ENCODE measurements at regions not wholly inside any gene's neighbourhood (a gene's known extent, or its start where the extent isn't known, plus 50 kb on each side); places are given as distances from the start of the nearest gene placed in this dataset.
A peak's percentile ranks its signal among the peaks of the same experiment; 100 is the strongest.

- H3K4ac ChIP-seq (ENCODE audit: low read length): no peak overlapping the region
- H3K27ac ChIP-seq (replicated peaks; ENCODE audit: low read length): no peak overlapping the region
- no peak overlapping the region for H2AFZ ChIP-seq (ENCODE audit: low read length)
- no peak overlapping the region for H2BK120ac ChIP-seq (ENCODE audit: low read depth, low read length)
- H3K4me2 ChIP-seq (ENCODE audit: insufficient read depth, low read length, poor library complexity, severe bottlenecking): no peak overlapping the region
- H3K23ac ChIP-seq (ENCODE audit: low read depth, low read length, poor library complexity): no peak overlapping the region
- H2BK12ac ChIP-seq (ENCODE audit: low read length): no peak overlapping the region
- no peak overlapping the region for H3K4me3 ChIP-seq (ENCODE audit: low read length in 2 of 2)
- H3K14ac ChIP-seq (ENCODE audit: low read length): no peak overlapping the region
- no peaks in the 10 kb centered on the region for H3K36me3 ChIP-seq (replicated peaks in 1 of 2; ENCODE audit: control insufficient read depth in 2 of 2, insufficient read depth in 2 of 2, low read length in 2 of 2)
- no peak overlapping the region for H3K18ac ChIP-seq (ENCODE audit: low read length)
- no peak for DNase-seq (ENCODE audit: low spot score)
- no peak overlapping the region for H4K91ac ChIP-seq (ENCODE audit: low read depth, low read length, poor library complexity)
- no peaks in the 10 kb centered on the region for H3K27me3 ChIP-seq (ENCODE audit: control insufficient read depth in 3 of 3, insufficient read depth in 3 of 3, low read depth in 1 of 3, low read length in 3 of 3)
- no peak overlapping the region for H3K9ac ChIP-seq (ENCODE audit: low read depth, low read length, poor library complexity)
- no peak overlapping the region for H4K8ac ChIP-seq (ENCODE audit: low read depth, low read length)
- H2AK5ac ChIP-seq (ENCODE audit: low read depth, low read length): no peak overlapping the region
- H2BK5ac ChIP-seq (ENCODE audit: low read length): no peak overlapping the region
- H2BK15ac ChIP-seq (ENCODE audit: low read length): no peak overlapping the region
- peaks cover 0 to 2% of the 10 kb centered on the region in 2 donors for H3K9me3 ChIP-seq (replicated peaks in 1 of 2; ENCODE audit: control insufficient read depth in 2 of 2, insufficient read depth in 1 of 2, low read depth in 1 of 2, low read length in 2 of 2)
- H3K4me1 ChIP-seq (ENCODE audit: control insufficient read depth in 2 of 2, insufficient read depth in 1 of 2, low read depth in 1 of 2, low read length in 2 of 2): no peaks in the 10 kb centered on the region
- peaks cover 1% of the 10 kb centered on the region for H3K79me1 ChIP-seq (ENCODE audit: low read depth, low read length)
These were observed 1218.4 kb upstream of the PRMT6 start for GRCh38 chr1:105838071-105838470.

- Histone ChIP-seq H3K4me1 (ENCODE audit: control insufficient read depth in 2 of 2, insufficient read depth in 1 of 2, low read depth in 1 of 2, low read length in 2 of 2) (peaks cover 0 to 2% of the 10 kb centered on the region in 2 donors), H2BK12ac (ENCODE audit: low read length) (no peak overlapping the region), H2AFZ (ENCODE audit: low read length) (no peak overlapping the region), H2BK120ac (ENCODE audit: low read depth, low read length) (no peak overlapping the region), H4K91ac (ENCODE audit: low read depth, low read length, poor library complexity) (no peak overlapping the region), H4K8ac (ENCODE audit: low read depth, low read length) (no peak overlapping the region), H3K23ac (ENCODE audit: low read depth, low read length, poor library complexity) (no peak overlapping the region), H3K27me3 (ENCODE audit: control insufficient read depth in 3 of 3, insufficient read depth in 3 of 3, low read depth in 1 of 3, low read length in 3 of 3) (no peaks in the 10 kb centered on the region), H2AK5ac (ENCODE audit: low read depth, low read length) (no peak overlapping the region), H2BK5ac (ENCODE audit: low read length) (no peak overlapping the region), H3K18ac (ENCODE audit: low read length) (no peak overlapping the region), H3K4me3 (ENCODE audit: low read length in 2 of 2) (no peak overlapping the region), H3K36me3 (replicated peaks in 1 of 2; ENCODE audit: control insufficient read depth in 2 of 2, insufficient read depth in 2 of 2, low read length in 2 of 2) (no peaks in the 10 kb centered on the region), H3K4me2 (ENCODE audit: insufficient read depth, low read length, poor library complexity, severe bottlenecking) (no peak overlapping the region), H3K9me3 (replicated peaks in 1 of 2; ENCODE audit: control insufficient read depth in 2 of 2, insufficient read depth in 1 of 2, low read depth in 1 of 2, low read length in 2 of 2) (no peaks in the 10 kb centered on the region), H3K27ac (replicated peaks; ENCODE audit: low read length) (no peak overlapping the region), H3K9ac (ENCODE audit: low read depth, low read length, poor library complexity) (no peak overlapping the region), H2BK15ac (ENCODE audit: low read length) (no peak overlapping the region), H3K4ac (ENCODE audit: low read length) (no peak overlapping the region), H3K79me1 (ENCODE audit: low read depth, low read length) (no peaks in the 10 kb centered on the region), H3K14ac (ENCODE audit: low read length) (no peak overlapping the region)
- no peak for DNase-seq (ENCODE audit: low spot score)
- WGBS, 2 donors (ENCODE audit: extremely low coverage in 2 of 2, insufficient read length in 2 of 2, insufficient replicate concordance in 1 of 2): no CpG with 5 or more reads among the region's 2 CpGs
These were observed 1190.9 kb upstream of the PRMT6 start for GRCh38 chr1:105865546-105865945.

GRCh38 chr1:105872817-105873216, 1183.7 kb upstream of the PRMT6 start:
- Histone ChIP-seq H3K79me1 (ENCODE audit: low read depth, low read length) (no peaks in the 10 kb centered on the region), H3K9ac (ENCODE audit: low read depth, low read length, poor library complexity) (peak overlapping the region; percentile 21), H3K36me3 (replicated peaks in 1 of 2; ENCODE audit: control insufficient read depth in 2 of 2, insufficient read depth in 2 of 2, low read length in 2 of 2) (no peaks in the 10 kb centered on the region), H2BK15ac (ENCODE audit: low read length) (no peak overlapping the region), H3K27ac (replicated peaks; ENCODE audit: low read length) (no peak overlapping the region), H3K4me2 (ENCODE audit: insufficient read depth, low read length, poor library complexity, severe bottlenecking) (no peak overlapping the region), H2AK5ac (ENCODE audit: low read depth, low read length) (no peak overlapping the region), H4K8ac (ENCODE audit: low read depth, low read length) (no peak overlapping the region), H2BK120ac (ENCODE audit: low read depth, low read length) (no peak overlapping the region), H4K91ac (ENCODE audit: low read depth, low read length, poor library complexity) (no peak overlapping the region), H3K14ac (ENCODE audit: low read length) (peak overlapping the region; percentile 56), H3K27me3 (ENCODE audit: control insufficient read depth in 3 of 3, insufficient read depth in 3 of 3, low read depth in 1 of 3, low read length in 3 of 3) (no peaks in the 10 kb centered on the region), H2BK5ac (ENCODE audit: low read length) (no peak overlapping the region), H3K18ac (ENCODE audit: low read length) (no peak overlapping the region), H3K23ac (ENCODE audit: low read depth, low read length, poor library complexity) (peak overlapping the region; percentile 80), H2AFZ (ENCODE audit: low read length) (no peak overlapping the region), H3K9me3 (replicated peaks in 1 of 2; ENCODE audit: control insufficient read depth in 2 of 2, insufficient read depth in 1 of 2, low read depth in 1 of 2, low read length in 2 of 2) (peaks cover 0 to 4% of the 10 kb centered on the region in 2 donors), H3K4me3 (ENCODE audit: low read length in 2 of 2) (no peak overlapping the region), H3K4me1 (ENCODE audit: control insufficient read depth in 2 of 2, insufficient read depth in 1 of 2, low read depth in 1 of 2, low read length in 2 of 2) (no peaks in the 10 kb centered on the region), H3K4ac (ENCODE audit: low read length) (no peak overlapping the region), H2BK12ac (ENCODE audit: low read length) (no peak overlapping the region)
- DNase-seq (ENCODE audit: low spot score): no peak
- no CpG with 5 or more reads among the region's 1 CpG for WGBS, 2 donors (ENCODE audit: extremely low coverage in 2 of 2, insufficient read length in 2 of 2, insufficient replicate concordance in 1 of 2)

- no peak overlapping the region for H4K8ac ChIP-seq (ENCODE audit: low read depth, low read length)
- no peak overlapping the region for H3K4ac ChIP-seq (ENCODE audit: low read length)
- DNase-seq (ENCODE audit: low spot score): no peak
- no peak overlapping the region for H3K18ac ChIP-seq (ENCODE audit: low read length)
- H3K23ac ChIP-seq (ENCODE audit: low read depth, low read length, poor library complexity): no peak overlapping the region
- no peak overlapping the region for H2BK12ac ChIP-seq (ENCODE audit: low read length)
- no peak overlapping the region for H3K27ac ChIP-seq (replicated peaks; ENCODE audit: low read length)
- H3K79me1 ChIP-seq (ENCODE audit: low read depth, low read length): no peaks in the 10 kb centered on the region
- no peak overlapping the region for H3K4me3 ChIP-seq (ENCODE audit: low read length in 2 of 2)
- H4K91ac ChIP-seq (ENCODE audit: low read depth, low read length, poor library complexity): no peak overlapping the region
- H2BK5ac ChIP-seq (ENCODE audit: low read length): no peak overlapping the region
- H3K4me2 ChIP-seq (ENCODE audit: insufficient read depth, low read length, poor library complexity, severe bottlenecking): no peak overlapping the region
- H2BK15ac ChIP-seq (ENCODE audit: low read length): no peak overlapping the region
- no peak overlapping the region for H3K9ac ChIP-seq (ENCODE audit: low read depth, low read length, poor library complexity)
- H3K4me1 ChIP-seq (ENCODE audit: control insufficient read depth in 2 of 2, insufficient read depth in 1 of 2, low read depth in 1 of 2, low read length in 2 of 2): no peaks in the 10 kb centered on the region
- H2BK120ac ChIP-seq (ENCODE audit: low read depth, low read length): no peak overlapping the region
- H3K14ac ChIP-seq (ENCODE audit: low read length): no peak overlapping the region
- no peaks in the 10 kb centered on the region for H3K36me3 ChIP-seq (replicated peaks in 1 of 2; ENCODE audit: control insufficient read depth in 2 of 2, insufficient read depth in 2 of 2, low read length in 2 of 2)
- H2AK5ac ChIP-seq (ENCODE audit: low read depth, low read length): no peak overlapping the region
- no peak overlapping the region for H2AFZ ChIP-seq (ENCODE audit: low read length)
- H3K9me3 ChIP-seq (replicated peaks in 1 of 2; ENCODE audit: control insufficient read depth in 2 of 2, insufficient read depth in 1 of 2, low read depth in 1 of 2, low read length in 2 of 2): peaks cover 0 to 4% of the 10 kb centered on the region in 2 donors
- H3K27me3 ChIP-seq (ENCODE audit: control insufficient read depth in 3 of 3, insufficient read depth in 3 of 3, low read depth in 1 of 3, low read length in 3 of 3): no peaks in the 10 kb centered on the region
These were observed 1181.9 kb upstream of the PRMT6 start for GRCh38 chr1:105874621-105875020.
